Stimulated activated CD4-positive, alpha-beta T cell treated with anti-CD3 and anti-CD28 coated beads, Interleukin-1b, Interleukin-23, amount 100 ng/mL, for 48 hours (primary cell): ENCODE measurements at regions not wholly inside any gene's neighbourhood (a gene's known extent, or its start where the extent isn't known, plus 50 kb on each side); places are given as distances from the start of the nearest gene placed in this dataset.

Source experiments
- DNase-seq: peaks from one replicate; pipeline ENCODE4 v3.0.0-alpha.2; 2020

DNA sequence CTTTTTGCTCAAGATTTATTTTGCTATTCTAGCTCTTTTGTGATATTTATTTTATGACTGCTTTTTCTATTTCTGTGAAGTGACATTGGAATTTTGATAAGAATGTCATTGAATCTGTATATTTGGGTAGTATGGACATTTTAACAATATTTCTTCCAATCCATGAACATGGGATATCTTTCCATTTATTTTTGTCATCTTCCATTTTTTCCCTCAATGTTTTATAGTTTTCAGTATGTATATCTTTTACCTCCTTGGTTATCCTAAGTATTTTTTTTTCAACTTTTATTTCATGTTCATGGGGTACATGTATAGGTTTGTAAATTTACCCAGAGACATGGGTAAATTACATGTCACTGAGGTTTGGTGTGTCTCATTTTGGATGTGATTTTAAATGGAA is 74.1 kb upstream of the PREP start:
- no peak for DNase-seq

DNA sequence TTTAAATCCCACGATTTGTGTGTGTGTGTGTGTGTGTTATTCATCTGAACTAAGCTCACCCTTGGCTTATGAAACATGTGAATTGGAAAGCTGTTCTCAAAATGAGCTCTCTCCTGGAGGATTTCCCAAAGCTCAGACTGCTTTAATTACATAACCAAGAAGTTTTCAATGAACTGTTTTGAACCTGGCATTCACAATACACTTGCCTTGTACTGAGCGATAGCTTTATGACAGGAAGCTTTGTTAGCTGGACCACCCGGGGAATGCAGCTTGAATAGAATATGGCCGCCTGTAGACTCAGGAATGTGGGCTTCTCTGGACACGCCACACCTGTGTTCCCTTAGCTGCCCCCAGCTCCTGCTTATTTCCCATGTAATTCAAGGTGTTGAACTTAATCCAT is 71.4 kb upstream of the PREP start:
- DNase-seq = no peak

- DNase-seq = no peak
These were observed 67.1 kb upstream of the PREP start for GRCh38 chr6:105469946-105470345.

GRCh38 chr6:105468850-105469249 is 66.0 kb upstream of the PREP start:
- DNase-seq = no peak

- DNase-seq = no peak
These were observed 58.0 kb upstream of the PREP start for GRCh38 chr6:105460860-105461259.

GRCh38 chr6:105459864-105460263 is 57.0 kb upstream of the PREP start:
- no peak for DNase-seq

- DNase-seq = peak; percentile 9
These were observed 56.2 kb upstream of the PREP start for GRCh38 chr6:105459049-105459448.

- DNase-seq = no peak
These were observed 55.7 kb upstream of the PREP start for GRCh38 chr6:105458551-105458950.

GRCh38 chr6:105458084-105458483 is 55.2 kb upstream of the PREP start:
- DNase-seq = no peak

- DNase-seq = no peak
These were observed 51.1 kb upstream of the PREP start for GRCh38 chr6:105453968-105454367.

GRCh38 chr6:105452924-105453756 is 50.3 kb upstream of the PREP start:
- peak; percentile 3 for DNase-seq
